Central memory CD4-positive, alpha-beta T cell (primary cell): ENCODE measurements at regions not wholly inside any gene's neighbourhood (a gene's known extent, or its start where the extent isn't known, plus 50 kb on each side); places are given as distances from the start of the nearest gene placed in this dataset.
"Not testable (repeated sequence)": the region's sequence is repeated elsewhere in the genome, so short reads cannot be mapped to it uniquely, and the experiment has no call there.

ENCODE experiments used
- DNase-seq: peaks from one replicate; pipeline ENCODE4 v3.0.0; 2022

GRCh38 chr5:7310656-7311055 is 85.3 kb upstream of the ADCY2 start:
- DNase-seq: not testable (repeated sequence)

- no peak for DNase-seq
These were observed 80.8 kb upstream of the ADCY2 start for GRCh38 chr5:7315118-7315517.

GRCh38 chr5:7317751-7318150 is 78.2 kb upstream of the ADCY2 start:
- DNase-seq: no peak

GRCh38 chr5:7320701-7321301 is 75.1 kb upstream of the ADCY2 start:
- no peak for DNase-seq

- DNase-seq: no peak
These were observed 74.2 kb upstream of the ADCY2 start for GRCh38 chr5:7321724-7322123.

- DNase-seq: no peak
These were observed 71.0 kb upstream of the ADCY2 start for GRCh38 chr5:7324919-7325318.

- DNase-seq: no peak
These were observed 69.7 kb upstream of the ADCY2 start for GRCh38 chr5:7325975-7326913.

GRCh38 chr5:7329141-7329540 is 66.8 kb upstream of the ADCY2 start:
- no peak for DNase-seq

- DNase-seq: no peak
These were observed 66.2 kb upstream of the ADCY2 start for GRCh38 chr5:7329712-7330111.

- no peak for DNase-seq
These were observed 65.7 kb upstream of the ADCY2 start for GRCh38 chr5:7330256-7330655.

- DNase-seq: no peak
These were observed 64.8 kb upstream of the ADCY2 start for GRCh38 chr5:7331131-7331530.
